HG03280 (cell line): ENCODE measurements at regions not wholly inside any gene's neighbourhood (a gene's known extent, or its start where the extent isn't known, plus 50 kb on each side); places are given as distances from the start of the nearest gene placed in this dataset.
A peak's percentile ranks its signal among the peaks of the same experiment; 100 is the strongest.
"Not testable (repeated sequence)": the region's sequence is repeated elsewhere in the genome, so short reads cannot be mapped to it uniquely, and the experiment has no call there.

Experiments
- ATAC-seq: cut with Tn5 transposase; IDR thresholded peaks from one replicate; pipeline ENCODE4 v1.9.1; 2021; ENCODE audit warnings: mild to moderate bottlenecking, moderate library complexity; ENCODE audit not compliant: unreplicated experiment

DNA sequence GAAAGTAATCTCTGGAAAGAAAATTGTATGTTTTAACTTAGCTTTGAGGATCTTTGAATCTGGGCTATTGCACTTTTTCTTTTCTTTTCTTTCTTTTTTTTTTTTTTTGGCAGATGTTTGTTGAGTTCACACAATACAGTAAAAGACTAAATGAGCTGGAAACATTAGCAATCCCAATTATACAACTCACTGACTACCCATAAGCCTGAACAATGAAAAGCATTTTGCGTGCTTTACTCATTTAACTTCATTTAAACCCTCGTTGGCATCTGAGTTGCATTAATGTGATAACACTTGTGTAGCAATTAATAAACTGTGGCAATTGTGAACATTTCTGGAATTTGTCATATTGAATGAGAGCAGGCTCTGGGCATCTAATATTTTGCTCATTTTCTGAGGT lies 269.4 kb upstream of the RBMS3 start:
- ATAC-seq = no peak

DNA sequence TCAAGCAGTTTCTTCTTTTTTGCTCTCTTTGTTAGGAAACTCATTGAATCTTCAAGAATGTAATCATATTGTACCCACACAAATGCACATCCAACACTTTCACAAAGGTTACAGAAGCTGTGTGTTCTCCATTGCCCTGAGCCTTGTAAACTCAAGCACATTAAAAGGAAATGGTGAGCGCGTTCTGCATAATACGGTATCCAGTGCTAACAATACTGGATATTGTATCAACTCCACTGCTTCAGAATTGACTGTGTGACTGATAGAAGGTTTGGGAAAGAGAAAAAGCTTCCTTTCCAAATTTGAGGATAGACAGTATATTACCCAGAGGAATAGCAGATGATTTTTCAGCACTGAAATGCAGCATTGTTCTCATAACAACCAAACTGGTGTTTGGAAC lies 268.9 kb upstream of the RBMS3 start:
- no peak for ATAC-seq

DNA sequence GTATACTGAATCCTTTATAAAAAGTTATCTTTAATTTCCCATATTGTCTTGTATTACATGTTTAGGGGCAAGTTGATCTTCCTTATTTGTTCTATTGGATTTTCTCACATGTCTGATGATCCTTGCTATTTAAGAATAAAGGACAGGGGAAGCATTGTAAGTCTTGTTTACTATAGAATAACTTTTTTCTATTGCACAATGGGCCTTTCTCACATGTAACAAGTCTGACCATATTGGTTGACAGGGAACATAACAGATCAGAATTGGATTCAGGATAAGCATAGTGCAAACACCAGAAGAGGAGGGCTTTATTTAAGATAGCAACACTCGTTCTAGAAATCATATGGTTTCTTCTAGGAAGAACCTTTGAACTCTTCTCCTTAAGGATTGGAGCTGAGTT lies 257.9 kb upstream of the RBMS3 start:
- no peak for ATAC-seq

DNA sequence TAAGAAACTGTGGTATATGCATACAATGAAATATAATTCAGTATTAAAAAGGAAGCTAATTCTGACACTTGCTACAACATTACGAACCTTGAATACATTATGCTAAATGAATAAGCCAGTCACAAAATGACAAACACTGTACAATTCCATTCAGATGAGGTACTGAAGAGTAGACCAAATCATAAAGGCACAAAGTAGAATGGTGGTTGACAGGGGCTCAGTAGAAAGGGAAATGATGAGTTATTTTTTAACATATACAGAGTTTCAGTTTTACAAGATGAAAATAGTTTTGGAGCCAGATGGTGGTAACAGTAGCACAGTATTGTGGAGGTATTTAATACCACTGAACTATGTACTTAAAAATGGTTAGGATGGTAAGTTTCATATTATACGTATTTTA lies 254.6 kb upstream of the RBMS3 start:
- ATAC-seq = peak; percentile 75

DNA sequence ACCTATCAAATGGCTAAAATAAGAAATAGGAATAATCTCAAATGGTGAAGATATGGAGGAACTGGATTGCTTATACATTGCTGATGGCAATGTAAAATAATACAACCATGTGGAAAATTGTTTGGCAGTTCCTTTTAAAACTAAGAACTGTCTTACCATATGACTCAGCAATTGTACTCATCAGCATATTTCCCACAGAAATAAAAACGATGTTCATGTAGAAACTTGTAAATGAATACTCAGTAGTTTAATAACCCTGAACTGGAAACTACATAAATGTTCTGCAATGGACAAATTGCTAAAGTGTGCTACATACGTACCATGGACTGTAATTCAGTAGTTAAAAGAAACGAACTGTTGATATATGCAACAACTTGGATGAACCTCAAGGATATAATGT lies 253.9 kb upstream of the RBMS3 start:
- no peak for ATAC-seq

DNA sequence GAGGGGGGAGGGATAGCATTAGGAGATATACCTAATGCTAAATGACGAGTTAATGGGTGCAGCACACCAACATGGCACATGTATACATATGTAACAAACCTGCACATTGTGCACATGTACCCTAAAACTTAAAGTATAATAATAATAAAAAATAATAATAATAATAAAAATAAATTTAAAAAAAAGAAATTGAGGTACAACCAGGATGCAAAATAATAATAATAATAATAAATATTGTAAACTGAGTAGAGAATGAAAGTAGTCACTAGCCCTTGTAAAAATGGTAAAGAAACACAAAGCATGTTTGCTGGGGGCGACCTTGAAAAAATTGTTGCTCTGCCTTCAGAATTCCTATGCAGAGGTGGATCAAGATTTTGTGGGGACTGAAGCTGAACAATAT lies 249.7 kb upstream of the RBMS3 start:
- not testable (repeated sequence) for ATAC-seq

DNA sequence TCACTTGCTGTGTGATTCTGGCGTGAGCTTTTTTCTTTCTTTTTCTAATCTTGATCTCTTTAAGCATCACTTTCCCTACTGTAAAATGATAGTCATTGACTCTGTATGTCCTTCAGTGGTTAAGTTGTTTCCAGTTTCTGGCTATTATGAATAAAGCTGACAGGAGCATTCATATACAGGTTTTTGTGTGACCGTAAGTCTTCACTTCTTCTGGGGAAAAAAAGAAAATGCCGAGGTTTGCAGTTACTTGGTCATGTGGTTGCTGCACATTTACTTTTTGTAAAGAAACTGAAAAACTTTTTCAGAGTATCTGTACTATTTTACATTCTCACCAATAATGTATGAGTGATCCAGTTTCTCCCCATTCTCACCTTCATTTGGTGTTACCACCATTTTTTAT lies 247.4 kb upstream of the RBMS3 start:
- ATAC-seq = no peak

DNA sequence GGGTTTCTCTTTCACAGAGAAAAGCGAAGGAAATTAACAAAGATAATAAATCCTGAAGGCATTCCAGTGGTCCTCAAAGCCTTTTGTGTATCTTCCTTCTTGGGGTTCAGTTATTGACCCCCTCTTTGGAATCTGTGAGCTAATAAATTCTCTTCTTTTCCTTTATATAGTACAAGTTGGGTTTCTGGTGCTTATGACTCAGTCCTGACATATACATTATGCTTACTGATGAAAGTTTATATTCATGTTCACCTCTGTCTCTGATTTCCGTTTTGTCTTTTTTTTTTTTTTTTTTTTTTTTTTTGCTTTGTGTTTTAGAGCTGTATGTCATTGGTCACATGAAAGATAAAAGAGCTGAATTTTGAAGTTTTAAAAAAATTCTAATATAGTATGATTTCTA lies 230.7 kb upstream of the RBMS3 start:
- no peak for ATAC-seq

DNA sequence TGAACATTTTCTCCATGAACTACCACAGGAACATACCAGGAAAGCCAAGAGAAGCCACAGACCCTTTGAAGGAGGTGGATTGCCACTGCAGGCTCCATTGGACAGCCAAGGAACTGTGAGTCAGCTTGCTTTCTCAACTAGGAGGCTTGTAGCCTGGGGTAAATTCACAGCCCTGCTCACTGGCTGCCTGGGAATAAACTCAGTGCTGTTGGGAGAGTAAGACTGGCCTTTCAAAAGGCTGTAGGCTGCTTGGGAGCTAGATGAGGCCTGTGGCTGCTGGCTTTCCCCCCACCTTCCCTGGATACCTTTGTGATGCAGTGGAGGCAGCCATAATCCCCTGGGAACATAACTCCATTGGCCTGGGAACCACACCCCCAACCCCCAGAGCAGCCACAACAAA lies 223.5 kb upstream of the RBMS3 start:
- no peak for ATAC-seq

DNA sequence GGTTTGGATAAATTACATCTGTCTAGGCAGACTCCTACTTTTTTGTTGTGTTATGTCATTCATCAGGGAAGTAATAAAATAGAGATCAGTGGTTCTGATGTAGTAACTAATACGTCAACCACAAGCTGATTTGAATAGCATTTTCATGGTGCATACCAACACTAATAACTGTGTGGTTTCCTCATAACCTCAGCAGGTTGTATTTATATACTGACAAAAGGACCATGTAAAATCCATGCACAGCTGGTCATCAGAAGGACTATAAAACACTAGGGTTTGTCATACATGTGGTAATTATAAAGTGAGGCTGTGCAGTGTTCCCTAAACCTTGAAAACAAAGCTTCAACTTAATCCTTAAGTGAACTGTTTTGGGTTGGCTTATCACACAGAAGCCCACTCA lies 216.8 kb upstream of the RBMS3 start:
- no peak for ATAC-seq

DNA sequence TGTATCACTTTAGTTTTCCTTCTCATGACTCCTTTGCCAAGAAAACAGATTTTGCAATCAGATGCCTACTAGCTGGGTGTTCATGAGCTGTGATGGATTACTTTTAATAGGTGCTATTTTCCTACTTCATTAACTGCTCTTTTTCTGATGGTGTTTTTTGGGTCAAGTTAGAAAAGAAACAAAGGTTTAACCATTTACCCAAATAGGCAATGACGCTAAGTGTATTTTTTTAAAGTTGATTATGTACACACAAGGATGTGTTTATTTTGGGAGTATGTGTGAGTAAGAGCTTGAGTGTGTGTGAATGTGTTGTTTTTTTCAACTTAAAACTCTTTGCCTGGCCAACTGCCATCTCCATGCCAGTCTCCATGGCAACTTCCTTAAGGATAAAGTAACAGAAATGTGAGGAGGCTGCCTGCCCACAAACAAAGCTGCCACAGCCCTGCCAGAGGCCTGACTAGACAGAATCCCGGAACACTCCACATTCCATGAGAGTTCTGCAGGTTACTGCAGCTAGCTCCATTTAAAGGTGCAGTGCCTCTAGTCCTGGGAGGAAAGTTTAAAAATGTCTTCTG lies 215.6 kb upstream of the RBMS3 start:
- no peak for ATAC-seq

DNA sequence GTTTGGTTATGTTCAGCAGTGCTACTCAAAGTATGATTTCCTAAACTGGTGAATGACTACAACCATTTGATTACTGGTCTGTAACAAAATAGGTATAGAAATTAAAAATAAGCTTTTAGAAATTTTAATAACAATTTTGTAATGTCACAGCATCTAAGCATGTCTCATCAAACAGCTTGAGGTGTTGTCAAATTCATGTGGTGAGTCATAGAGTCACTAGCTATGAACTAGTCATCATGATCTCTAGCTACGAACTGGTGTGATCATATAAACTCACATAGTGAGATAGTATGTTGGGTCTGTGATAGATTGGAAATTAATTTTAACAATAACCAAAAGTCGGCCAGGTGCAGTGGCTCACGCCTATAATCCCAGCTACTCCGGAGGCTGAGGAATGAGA lies 213.9 kb upstream of the RBMS3 start:
- ATAC-seq = no peak

DNA sequence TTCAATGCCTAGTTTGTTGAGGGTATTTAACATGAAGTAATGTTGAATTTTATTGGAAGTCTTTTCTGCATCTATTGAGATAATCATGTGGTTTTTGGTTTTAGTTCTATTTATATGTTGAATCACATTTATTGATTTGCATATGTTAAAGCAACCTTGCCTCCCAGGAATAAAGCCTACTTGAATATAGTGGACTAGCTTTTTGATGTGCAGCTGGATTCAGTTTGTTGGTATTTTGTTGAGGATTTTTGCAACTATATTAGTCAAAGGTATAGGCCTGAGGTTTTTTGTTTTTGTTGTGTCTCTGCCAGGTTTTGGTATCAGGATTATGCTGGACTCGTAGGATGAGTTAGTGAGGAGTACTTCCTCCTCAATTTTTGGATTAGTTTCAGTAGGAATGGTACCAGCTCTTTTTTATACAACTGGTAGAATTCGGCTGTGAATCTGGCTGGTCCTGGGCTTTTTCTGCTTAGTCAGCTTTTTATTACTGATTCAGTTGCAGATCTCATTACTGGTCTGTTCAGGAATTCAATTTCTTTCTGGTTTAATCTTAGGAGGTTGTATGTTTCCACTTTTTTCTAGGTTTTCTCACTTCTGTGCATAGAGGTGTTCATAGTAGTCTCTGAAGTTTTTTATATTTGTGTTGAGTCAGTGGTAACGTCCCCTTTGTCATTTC lies 209.8 kb upstream of the RBMS3 start:
- ATAC-seq = no peak

DNA sequence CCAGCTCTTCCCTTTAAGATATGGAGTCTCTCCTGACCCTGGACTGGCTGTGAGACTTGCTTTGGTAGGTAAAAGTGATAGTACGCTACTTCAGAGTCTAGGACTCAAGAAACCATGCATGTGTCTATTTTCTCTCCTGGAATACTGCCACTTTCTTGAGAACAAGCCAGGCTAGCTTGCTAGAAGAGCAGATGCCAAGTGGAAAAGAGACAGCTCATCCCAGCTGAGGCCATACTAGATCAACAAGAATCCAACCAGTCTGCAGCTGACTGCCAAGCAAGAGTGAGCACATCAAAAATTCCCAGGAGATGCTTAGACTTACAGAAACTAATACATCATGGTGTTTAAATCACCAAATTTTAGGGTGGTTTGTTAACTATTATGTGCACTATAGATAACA lies 208.3 kb upstream of the RBMS3 start:
- ATAC-seq = no peak

DNA sequence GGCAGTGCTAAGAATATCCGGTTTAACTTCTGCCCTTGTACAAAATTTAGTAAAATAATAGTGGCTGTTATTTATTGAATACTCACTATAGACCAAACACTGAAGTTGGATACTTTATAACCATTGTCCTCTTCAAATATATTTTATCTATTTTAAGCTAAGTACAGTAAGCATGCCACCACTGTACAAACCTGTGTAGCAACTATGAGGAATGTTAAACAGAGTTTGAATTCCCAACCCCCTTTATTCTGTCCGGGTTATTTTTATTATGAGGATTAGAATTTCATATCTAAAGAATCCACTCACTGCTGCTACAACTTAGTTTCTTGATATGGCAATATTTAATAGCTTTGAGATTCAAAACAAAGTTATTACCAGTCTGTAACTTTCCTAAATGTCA lies 203.5 kb upstream of the RBMS3 start:
- no peak for ATAC-seq

DNA sequence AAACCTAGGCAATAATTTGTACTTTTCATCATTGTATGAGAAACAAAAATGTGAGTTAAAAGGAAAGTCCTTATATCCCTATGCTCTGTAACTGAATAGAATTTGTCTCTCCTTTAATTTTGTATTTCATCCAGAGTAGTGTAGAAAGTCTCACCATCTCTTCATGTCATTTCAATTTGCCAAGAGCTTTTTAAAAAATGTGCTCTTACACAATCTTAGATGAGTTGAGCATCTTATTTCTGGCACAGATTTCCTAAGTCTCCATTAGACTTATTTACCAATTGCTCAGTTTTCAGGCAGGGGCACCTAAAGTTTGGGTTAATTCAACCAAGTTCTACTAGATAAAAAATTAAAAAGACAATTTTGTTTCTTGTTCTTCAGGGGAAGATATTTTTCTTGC lies 201.5 kb upstream of the RBMS3 start:
- ATAC-seq = no peak

DNA sequence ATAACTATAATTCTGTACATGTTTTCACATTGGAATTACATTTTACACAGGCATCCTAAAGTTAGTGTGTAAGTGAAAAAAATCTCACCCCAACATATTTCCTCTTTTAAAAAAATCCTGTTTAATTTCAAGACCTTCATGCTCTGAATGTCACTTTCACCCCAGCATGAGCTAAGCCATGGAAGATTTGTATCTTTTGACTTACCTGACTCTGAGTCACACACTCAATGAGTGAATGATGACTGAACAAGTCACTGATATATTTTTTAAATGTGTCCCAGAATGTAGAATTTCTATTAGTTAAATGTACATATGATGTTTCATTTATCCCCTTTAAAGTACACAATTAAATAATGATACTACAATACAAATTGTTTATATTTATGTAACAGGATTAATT lies 199.9 kb upstream of the RBMS3 start:
- ATAC-seq = no peak

DNA sequence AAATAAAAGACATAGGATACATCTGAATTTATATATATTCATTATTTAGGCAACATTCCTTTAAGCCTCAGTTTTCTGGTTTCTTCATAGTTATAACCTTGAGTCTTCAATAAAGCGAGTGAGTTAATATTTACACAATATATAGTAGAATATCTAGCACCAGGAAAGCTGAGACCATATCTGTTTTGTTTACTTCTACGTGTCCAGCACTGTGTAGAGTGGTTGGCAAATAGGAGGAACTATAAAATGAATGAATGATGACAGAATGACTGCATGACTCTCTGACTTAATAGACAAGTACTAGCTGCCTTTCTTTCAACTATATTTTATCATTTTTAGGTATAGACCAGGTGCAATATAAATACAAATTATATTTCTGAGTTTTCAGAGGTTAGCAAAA lies 197.8 kb upstream of the RBMS3 start:
- no peak for ATAC-seq

DNA sequence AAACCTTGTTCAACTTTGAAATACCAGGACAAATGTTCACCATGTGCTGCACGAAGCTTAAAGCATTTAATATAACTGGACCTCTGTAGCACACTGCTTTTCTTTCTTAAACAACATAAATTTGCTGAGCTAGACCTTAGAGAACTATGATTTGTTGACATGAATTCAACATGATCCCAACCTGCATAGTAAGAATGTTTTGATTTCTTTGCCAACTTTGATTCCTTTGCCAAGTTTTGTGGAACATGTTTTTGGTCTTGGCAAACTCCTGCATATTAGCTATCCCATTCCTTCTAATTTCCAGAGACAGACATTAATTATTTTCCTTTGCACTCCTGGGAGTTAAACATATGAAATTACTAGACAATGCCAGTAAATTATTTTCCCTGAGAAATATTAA lies 197.2 kb upstream of the RBMS3 start:
- no peak for ATAC-seq

DNA sequence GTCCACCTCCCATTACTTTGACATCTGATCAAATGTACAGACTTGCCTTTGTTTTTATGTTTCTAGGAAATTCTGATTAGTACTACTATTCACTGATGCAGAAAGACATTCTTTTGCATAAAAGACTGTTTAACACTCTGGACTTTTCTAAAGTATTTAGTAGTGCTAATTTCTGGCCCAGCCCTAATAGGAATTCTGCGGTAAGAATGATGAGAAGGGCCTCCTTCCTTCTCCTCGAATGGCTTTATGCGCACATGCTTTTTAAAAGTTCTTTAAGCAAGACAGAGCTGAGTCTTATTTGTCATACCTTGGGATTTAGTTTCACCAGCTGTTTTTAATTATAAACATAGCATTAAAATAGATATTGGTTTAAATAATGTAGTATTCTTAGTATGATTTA lies 192.3 kb upstream of the RBMS3 start:
- ATAC-seq = no peak

DNA sequence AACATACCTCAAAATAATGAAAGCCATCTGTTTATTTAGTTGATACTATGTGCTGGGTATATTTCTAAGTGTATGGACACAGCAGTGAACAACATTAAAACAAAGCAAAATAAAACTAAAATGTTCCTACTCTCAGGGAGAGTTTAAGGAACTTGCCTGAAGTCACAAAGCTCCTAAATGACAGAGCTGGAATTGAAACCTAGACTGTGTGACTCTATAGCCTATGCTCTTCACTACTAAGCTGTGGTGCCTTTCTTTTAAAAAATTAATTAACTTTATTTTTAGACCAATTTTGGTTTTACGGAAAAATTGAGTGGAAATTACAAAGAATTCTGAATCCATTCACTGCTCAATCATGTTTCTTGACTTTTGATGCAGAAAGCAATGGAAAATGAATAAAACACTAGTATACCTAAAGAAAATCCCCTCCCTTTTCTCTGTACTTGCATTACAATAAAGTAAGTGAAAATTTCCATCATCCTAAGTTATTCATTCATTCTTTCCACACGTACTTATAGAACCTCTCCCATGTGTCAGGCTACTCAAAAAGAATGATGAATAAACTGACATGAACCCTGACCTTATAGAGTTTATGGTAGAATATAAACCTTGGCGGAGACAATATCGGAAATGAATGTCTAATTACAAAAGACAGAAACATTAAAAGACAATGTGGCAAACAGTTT lies 189.8 kb upstream of the RBMS3 start:
- ATAC-seq = no peak

DNA sequence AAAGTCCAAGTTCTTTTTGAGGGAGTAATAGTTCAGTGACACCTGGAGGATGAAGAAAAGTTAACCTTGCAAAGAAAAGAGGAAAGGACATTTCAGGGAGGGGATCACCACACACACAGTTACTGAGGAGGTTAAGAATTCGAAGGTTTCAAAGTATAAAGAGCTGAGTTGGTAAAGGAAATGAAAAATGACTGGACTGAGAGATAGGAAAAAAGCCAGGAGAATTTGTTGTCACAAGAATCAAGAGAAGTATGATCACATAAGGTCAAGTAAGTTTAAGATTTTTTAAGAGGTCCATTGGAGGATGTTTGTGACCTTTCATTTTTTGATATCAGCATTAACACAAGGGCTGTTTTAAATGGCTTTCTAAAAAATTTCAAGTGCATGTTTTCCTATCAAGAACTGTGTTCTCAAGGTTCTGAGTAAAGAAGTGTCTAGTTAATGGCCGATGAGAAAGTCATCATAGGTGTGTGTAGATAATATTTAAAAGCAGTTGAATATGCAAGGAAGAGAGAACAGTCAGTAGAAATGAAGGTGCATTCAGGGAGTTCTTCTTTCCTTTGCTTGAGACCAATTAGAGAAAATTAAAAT lies 189.2 kb upstream of the RBMS3 start:
- ATAC-seq = no peak
